NCI-H345 (cell line): ENCODE measurements at regions not wholly inside any gene's neighbourhood (a gene's known extent, or its start where the extent isn't known, plus 50 kb on each side); places are given as distances from the start of the nearest gene placed in this dataset.
"Not testable (repeated sequence)": the region's sequence is repeated elsewhere in the genome, so short reads cannot be mapped to it uniquely, and the experiment has no call there.

ENCODE experiments used
- DNase-seq: peaks from one replicate; lab custom pipeline; 2025; lab: John Stamatoyannopoulos, UW

DNA sequence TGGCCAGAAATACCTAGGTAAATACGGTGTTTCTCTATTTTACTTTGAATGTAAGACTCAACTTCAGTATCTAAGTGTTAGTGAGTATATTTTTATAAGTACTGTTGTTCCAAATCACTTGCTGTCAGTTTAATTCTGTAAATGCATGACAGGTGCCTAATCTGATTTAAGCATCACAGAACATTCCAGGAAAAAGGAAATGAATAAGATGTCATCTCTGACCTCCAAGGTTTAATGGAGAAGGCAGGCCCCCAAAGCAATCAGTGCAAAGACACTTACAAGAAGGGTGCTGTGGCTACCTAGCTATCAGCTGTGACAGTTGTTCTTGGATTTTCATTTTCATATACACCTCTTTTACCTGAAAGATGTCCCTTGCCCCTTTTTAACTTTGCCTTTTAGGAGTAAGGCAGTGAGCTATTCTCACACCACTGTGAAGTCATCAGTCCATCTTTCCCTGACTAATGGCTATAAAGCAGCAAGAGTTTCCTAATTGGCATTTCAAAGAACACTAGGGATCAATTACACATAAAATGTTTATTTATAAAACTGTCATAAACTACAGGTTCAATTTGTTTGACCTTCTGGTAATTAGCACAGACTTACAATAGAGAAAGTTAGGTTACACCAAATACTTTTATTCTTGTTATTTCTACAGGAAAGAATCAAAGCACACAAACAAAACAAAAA is 427.6 kb downstream of the SPRY2 start:
- DNase-seq, result no peak

DNA sequence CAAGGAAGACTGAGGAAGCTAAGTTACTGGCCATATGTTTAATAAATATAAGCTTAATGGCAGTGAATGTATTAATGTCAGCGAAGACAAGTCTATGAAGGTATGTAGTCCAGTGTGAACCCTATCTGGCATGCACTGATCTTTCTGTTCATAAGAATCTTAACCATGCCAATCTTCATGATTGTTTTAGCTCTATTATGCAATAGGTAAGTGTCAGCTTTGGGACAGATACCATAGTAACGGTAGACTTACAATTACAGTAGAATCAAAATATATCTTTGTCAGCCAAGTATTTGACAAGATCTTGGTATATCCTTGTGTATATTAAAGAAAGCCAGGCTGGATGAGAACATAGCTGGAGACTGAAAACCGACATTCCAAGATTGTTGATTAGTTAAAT is 428.5 kb downstream of the SPRY2 start:
- DNase-seq, result no peak

DNA sequence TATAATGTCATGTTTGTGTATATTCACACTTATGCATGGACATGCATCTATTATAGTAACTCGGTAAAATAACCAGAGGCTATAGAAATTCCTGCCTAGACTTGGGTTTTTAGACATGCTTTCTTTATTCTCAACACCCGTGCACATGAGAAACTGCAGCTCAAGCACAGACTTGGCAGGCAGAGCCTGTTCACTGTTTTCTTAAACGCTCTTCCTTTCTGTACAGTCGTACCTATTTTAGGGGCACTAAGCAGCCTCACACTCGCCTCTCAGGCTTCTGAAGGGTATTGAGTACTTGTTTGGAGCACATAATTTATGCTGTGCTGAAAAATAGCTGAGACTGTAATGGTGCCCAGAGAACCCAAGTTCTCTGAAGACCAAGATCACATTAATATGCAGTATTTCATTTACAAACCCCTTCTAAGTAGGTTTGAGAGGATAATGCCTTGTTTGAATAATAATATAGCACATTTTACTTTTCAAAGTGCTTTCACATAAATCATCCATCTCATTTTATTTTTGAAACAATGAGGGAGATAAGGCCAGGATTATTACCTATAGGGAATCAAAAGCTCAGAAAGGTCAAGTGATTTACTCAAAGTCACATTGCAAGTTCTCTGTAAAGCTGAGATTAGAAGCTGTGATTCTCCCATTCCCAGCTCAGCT is 429.9 kb downstream of the SPRY2 start:
- DNase-seq, result no peak

DNA sequence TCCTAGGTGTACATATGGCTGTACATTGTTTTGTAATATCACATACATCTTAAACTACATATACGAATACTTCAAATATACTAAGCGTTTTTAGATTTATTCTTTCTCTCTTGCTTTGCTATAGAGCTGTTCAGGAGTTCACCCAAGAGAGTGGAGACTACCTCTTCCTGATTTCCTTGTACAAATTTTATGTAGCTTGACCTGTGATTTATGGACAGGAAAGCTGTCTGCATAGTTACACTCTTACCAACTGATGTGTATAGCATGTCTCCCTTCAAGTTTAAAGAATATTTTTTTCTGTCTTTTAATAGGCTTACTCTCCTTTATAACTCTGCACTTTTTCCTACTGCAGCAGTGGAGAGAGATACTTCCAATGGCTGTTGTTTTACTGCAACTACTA is 428.7 kb downstream of the NDFIP2 start:
- no peak for DNase-seq

DNA sequence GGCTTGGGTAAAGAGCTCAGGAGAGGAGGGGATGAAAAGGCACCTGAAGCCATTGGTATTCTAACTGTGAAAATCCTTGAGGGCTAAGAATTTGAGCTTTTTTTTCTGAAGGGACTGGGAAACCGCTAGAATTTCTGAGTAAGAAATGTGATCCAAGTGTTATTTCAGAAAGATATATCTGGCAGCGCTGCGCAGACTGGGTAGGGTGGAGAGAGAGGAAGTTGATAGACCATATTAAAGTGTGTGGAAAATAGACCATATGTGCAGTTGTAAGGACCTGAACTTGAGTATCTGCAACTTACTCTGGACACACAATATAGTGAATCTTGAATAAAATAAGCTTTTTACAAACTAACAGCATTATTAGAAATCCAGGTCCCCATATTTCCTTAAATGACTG is 427.4 kb downstream of the NDFIP2 start:
- DNase-seq, result no peak

DNA sequence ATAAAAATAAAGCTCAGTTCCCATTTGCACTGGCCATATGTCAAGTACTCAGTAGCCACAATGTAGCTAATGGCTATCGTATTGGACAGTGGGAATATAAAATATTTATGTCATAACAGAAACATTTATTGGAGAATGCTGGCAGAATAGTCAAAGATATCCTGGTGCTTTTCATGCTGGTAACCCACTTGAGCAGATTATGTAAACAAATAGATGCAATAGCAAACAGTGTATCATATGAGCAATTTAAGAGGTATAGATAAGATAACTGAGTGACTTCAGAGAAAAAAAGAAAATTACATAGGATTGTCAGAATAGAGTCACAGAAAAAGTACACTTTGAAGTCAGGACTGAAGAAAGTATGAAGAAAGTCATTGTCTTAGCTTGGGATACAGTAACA is 426.6 kb downstream of the NDFIP2 start:
- no peak for DNase-seq

DNA sequence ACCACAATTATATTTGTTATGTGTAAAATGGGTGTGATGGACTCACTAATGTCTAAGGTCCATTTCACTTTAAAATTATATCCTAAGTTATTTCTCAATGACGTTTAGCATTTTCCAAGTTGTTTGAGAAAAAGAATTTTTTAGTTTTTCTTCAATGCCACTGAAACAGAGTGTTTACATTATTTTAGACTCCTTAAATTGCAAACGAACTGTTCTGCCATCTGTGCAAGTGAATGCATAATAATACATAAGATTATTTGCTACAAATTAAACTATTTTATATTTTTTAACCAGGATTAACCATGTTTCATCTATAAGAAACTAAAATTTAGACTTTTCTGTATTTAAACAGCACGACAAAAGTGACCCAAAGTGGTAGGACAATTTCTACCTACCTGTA is 425.4 kb downstream of the NDFIP2 start:
- DNase-seq, result no peak

DNA sequence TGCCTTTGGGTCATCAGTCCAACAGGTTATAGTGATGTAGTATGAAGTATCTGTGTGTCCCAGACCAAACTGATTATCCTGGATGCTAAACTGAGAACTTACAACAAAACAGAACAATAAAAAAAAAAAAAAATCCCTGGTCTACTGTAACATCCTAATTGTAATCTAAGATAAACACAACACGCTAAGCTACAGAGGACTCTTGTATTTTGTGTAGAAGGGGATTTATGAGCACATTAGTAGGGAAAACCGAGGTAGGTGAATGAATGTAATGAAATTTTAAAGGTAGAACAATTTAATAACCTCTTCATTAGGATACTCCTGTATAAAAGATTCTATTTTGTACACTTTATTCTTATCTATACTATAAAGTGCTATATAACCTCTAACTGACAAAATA is 424.1 kb downstream of the NDFIP2 start:
- no peak for DNase-seq

DNA sequence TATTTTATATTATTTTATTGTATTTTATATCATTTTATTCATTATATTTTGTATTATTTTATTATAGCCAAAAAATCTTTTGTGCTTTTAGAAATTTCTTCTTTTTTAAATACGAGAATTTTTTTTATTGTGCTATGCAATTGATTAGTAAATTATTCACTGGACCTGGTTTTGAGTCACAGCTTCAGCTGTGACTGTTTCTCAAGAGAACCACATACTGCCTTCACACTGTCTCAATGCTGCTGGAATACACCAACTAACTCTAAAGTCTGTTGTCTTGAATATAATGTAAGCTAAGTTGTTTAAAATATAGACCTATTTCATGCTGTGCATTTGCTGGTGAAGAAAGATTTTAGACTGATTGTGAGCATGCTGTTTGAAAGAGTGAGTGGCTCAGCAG is 423.6 kb downstream of the NDFIP2 start:
- DNase-seq, result no peak

DNA sequence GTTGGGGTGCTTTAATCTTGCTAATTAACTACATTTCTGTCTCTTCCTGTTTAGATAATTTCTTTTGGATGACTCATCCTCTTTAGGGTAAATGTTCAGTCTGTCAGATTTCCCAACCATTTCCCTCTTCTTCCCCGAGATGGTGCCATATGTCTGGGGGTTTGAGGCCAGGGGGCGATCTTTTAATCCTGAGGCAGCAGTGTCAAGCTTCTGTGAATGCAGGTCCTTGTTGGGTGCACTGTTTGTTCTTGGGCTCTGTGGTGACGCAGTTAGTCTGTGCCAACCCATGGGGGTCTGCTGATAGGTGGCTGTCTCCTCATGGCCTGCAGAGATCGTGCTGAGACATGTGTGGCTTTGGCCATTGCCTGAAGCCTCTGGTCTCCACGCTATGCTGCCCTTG is 420.4 kb downstream of the NDFIP2 start:
- DNase-seq, result no peak

DNA sequence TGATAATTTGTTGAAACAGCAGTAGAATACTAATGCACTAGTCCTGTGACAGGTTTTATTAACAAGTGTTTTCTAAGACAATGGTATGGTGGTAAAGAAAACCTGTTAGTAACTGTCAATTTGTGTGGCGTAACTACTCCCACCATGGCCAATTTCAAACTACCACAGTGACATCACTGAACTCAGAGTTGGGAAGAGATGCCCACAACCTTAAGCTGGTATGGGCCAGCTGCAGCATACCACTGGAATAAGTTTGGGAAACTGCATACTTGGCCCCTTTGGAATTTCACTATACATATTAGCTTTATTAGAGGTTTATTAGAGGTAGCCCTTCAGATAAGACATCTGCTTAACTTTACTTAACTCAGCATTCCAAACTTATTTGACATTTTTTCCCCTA is 419.4 kb downstream of the NDFIP2 start:
- DNase-seq, result no peak

DNA sequence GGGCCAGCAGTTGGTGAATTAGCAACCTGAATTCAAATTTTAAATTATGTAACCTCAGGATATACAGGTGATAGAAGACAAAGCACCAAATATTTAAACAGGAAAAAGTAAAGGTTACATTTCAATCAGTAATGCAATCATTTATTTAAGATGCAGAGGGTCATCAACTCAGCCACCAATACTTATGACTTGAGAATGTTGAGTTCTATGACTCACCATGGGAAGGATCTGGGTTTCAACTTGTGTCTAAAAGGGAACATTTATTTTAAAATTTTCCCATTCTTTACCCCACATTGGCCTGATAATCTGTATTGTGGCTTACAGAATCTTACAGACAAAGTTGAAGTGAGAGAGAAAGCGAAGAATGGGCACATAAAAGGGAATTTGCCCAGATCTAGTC is 418.0 kb downstream of the NDFIP2 start:
- no peak for DNase-seq

DNA sequence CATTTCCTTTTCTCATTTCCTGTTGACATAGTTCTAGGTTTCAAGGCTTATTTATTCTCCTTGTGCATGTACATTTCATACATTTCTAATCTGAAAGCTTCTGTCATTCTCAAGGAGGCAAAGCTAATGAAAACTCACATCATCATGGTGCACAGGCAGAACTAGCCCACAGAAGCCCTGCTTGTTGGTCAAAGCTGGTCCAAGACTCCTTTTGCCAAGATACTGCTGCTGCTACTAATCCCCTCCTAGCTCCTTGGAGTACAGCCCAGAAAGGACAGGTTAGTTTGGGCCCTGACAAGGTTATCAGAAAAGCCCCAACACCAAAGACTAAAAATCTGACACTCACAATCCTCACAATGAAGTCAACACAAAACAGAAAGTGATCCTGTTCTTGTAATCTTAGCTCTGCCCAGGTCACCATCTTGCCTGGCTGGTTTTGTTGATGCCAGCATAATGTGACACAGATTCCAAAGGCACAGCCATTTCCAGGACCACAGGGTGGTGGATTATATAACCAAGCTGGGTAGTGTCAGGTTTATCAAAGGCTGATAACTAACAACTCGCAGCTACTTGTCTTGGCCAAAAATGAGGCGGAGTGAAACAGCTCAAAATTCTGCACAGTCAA is 417.4 kb downstream of the NDFIP2 start:
- no peak for DNase-seq

DNA sequence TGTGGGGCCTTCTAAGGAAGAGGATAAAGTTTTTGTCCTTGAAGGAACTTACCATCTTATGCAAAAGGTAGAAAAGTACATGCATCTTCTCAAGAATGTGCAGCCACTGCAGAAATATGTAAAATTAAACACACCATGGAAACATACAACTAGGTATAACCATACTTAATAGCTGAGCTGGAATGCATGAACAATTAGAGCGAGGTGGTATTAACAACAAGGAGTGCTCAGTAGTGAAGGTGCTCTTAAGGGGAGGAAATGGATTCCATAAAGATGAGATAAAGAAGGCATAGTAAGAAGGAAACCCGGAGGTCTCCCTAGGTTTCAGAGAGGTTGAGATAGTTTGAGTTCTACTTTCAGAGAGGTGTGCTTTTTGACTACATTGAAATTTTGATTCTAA is 415.9 kb downstream of the NDFIP2 start:
- DNase-seq, result no peak

DNA sequence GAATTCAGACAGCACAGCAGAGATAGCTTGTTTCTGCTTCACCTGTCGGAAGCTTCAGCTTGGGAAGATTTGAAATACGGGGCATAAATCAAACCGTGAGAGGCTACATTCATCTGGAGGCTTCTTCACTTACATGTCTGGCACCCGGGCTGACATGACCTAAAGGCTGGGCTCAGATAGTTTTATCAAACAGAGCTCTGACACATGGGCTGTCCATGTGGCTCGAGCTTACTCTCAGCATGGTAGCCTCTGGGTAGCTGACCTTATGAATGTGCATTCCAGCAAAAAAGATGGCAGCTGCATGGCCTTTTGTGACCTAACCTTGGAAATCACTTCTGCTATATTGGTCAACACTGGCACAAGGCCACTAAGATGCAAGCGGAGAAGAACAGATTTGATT is 414.5 kb downstream of the NDFIP2 start:
- no peak for DNase-seq

DNA sequence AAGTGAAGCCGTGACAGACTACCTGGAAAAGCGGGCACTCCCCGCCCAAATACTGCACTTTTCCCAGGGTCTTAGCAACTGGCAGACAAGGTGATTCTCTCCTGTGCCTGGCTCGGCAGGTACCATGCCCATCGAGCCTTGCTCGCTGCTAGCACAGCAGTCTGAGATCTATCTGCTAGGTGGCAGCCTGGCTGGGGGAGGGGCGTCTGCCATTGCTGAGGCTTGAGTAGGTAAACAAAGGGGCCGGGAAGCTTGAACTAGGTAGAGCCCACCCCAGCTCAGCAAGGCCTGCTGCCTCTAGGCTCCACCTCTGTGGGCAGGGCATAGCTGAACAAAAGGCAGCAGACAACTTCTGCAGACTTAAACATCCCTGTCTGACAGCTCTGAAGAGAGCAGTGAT is 406.3 kb downstream of the NDFIP2 start:
- DNase-seq, result not testable (repeated sequence)

DNA sequence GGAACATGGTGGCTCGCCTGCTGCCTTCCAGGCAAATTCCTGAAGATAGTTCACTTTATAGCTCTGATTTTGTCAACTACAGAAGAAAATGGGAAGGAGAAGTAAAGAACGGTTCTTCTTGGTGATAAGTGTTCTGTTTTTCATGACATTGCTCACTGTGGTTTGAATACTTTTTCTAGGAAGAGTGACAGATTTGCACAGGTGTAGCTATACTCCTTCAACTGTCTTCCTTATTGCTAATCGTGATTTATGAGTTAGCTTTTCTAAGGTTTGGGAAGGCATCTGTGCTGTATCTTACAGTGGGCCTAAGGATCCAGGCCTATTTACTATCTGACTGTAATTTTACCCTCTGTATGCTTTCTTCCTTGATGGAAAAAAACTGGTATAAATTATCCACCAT is 405.6 kb downstream of the NDFIP2 start:
- no peak for DNase-seq

DNA sequence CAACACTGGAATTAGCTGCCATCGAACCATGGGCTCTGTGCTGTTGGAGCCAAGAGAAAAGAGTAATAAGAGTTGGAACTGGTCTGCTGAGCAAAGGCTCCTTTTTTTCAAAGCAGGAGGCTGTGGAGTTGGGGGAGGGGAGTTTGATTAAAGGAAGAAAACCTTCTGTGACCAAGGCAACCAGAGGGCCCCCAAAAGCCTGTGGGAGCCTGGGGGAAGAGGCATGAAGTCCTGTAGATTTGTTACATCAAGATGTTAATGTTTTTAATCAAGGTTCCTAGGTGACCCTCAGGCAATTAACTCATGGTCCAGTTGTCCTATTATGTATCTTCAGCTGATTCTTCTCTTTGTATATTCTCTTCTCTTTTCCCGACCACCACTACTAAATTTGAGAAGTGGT is 403.9 kb downstream of the NDFIP2 start:
- no peak for DNase-seq

DNA sequence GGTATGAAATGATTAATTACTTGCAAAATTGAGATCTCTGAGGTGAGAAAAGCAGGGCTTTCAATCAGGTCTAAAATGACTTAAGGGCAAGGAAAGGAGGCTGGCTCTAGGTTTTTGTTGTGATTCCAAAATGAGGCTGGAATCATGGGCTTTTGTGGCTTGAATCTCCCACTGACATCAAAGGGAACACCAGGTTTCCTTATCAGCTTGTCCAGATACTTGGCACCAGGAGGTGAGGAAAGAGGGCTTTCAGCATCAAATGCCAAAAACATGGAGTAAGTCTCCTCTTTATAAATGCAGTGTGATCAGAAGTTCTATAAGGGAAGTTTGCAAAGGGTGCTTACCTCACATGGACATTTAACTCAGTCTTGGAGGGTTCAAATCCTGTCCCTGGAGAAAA is 402.3 kb downstream of the NDFIP2 start:
- DNase-seq, result no peak

DNA sequence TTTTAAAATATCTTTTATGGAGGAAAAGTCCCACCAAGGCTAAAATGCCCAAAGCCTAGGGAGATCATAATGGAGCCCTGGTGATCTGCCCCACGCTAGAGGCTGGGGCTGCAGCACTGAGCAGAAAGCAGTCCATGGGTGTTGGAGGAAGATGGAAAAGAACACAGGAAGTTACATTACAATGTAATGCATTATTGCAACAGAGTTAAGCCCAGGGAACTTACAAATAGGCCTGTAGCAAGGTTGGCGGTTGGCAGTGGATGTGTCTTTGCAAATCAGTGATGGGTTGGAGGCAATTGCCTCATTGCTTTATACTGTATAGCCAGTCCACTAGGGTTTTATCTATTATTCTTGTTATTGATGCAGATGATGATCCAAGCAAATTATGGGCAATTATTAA is 399.9 kb downstream of the NDFIP2 start:
- DNase-seq, result no peak

DNA sequence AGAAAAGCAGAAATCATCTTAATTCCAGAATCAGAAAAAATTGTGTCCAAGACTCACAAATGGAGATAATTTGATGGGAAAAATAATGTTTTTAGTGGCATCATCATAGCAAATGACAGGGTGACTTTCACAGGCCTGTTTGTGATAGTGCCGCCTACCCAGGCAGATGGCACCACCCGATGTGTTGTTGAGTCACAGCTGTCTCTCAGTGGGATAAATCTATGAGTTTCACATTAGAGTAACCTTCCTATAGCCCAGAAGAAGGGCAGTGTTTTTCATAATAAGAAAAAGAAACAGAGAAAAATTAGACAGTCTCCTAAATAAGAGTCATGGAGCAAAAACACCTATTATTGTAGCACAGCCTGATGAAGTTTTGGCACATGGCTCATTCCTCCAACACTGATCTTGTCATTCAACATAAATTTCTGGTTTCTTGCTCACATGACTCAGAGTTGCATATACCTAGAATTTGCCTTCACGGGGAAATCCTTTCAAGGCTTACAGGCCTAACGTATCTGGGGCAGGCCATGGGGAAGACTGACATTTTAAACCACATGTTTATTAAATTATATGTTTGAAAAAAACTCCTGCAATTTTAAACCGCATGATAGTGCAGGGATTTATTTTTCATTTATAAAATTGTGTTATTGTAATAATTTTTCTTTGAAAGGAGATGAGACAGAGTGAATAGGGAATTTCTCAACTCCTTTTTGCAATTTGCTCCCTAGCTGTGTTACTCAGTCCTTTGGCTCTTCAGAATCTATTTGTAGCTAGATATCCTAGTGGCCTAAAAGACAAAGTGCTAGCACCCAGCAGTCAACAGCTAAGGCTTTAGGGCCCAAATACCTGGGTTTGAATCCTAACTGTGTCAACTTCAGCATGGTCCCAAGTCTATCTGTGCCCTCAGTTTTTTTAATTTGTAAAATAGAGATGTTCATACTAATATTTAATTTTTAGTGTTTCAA is 393.7 kb downstream of the NDFIP2 start:
- no peak for DNase-seq

DNA sequence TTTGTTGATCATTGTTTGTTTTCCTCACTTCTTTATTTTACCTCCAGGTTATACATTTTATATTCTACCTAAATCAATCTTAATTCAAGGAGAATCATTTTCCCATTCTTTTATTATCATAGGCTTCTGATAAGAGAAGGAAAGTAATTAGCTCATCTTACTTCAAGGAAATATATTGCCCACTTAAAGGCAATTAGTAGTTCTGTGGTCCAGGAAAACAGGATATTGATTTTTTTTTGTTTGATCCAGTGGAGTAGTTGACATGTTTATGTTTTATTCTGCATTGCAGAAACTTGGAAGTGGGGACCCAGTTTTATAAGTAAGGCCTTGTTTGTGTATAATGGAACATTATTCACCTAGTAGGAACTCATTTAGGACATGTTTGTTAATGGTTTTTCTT is 390.6 kb downstream of the NDFIP2 start:
- DNase-seq, result no peak

DNA sequence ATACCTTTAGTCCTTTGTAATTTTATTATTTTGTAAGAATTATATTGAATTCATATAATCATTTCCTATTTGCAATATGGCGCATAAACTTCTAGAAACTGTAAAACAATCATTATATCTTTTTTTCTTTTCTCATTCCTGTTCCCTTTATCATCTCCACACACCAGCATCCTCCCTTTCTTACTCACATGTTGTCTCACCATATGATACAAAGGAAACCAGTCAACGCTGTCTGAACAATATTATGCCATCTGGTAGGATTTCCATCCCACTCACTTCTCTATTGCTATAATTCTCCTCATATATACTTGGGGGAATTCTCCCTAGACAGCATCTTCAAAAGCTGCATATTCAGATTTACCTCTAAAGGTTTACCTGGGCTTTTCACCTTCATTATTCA is 389.8 kb downstream of the NDFIP2 start:
- no peak for DNase-seq
